ENCODE measurements at regions not wholly inside any gene's neighbourhood (a gene's known extent, or its start where the extent isn't known, plus 50 kb on each side); places are given as distances from the start of the nearest gene placed in this dataset.
A peak's percentile ranks its signal among the peaks of the same experiment; 100 is the strongest.

GRCh38 chr6:71197780-71198179 is 90.8 kb upstream of the OGFRL1 start:
- H3K36me3 Mint-ChIP-seq (ENCODE audit: low read depth) = no peaks in the 10 kb centered on the region
- H3K4me3 Mint-ChIP-seq = no peak overlapping the region
- H3K4me1 Mint-ChIP-seq = peaks cover 23% of the 10 kb centered on the region
- H3K9me3 Mint-ChIP-seq = no peaks in the 10 kb centered on the region
- no peaks in the 10 kb centered on the region for H3K27me3 Mint-ChIP-seq (ENCODE audit: low read depth)
- no peak for TF ChIP-seq CTCF (IDR thresholded peaks at IDR 0.05; ENCODE audit: unreplicated experiment in 3 of 3)
- peak overlapping the region; percentile 36 to 60 (median 40) for H3K27ac Mint-ChIP-seq

- no peaks in the 10 kb centered on the region for H3K27me3 Mint-ChIP-seq (ENCODE audit: low read depth)
- H3K4me3 Mint-ChIP-seq = no peak overlapping the region
- TF ChIP-seq CTCF (IDR thresholded peaks at IDR 0.05; ENCODE audit: unreplicated experiment in 3 of 3) = no peak
These were observed 89.7 kb upstream of the OGFRL1 start for GRCh38 chr6:71198908-71199307.

GRCh38 chr6:71199736-71200135 is 88.9 kb upstream of the OGFRL1 start:
- H3K36me3 Mint-ChIP-seq (ENCODE audit: low read depth) = peaks cover 5% of the 10 kb centered on the region
- no peaks in the 10 kb centered on the region for H3K27me3 Mint-ChIP-seq (ENCODE audit: low read depth)
- no peaks in the 10 kb centered on the region for H3K9me3 Mint-ChIP-seq
- peaks cover 38% of the 10 kb centered on the region for H3K4me1 Mint-ChIP-seq
- no peak for TF ChIP-seq CTCF (IDR thresholded peaks at IDR 0.05; ENCODE audit: unreplicated experiment in 3 of 3)
- H3K27ac Mint-ChIP-seq = no peak overlapping the region
- H3K4me3 Mint-ChIP-seq = no peak overlapping the region

More at GRCh38 chr6:71198908-71199307, 89.7 kb upstream of the OGFRL1 start:
- H3K9me3 Mint-ChIP-seq = no peaks in the 10 kb centered on the region
- peaks cover 33% of the 10 kb centered on the region for H3K4me1 Mint-ChIP-seq
- peaks cover 4% of the 10 kb centered on the region for H3K36me3 Mint-ChIP-seq (ENCODE audit: low read depth)
- H3K27ac Mint-ChIP-seq = peak overlapping the region in 2 of 3 experiments; percentile 47 to 54

- Mint-ChIP-seq H3K27me3 (ENCODE audit: low read depth) (no peaks in the 10 kb centered on the region), H3K27ac (peak overlapping the region; percentile 8 to 89 (median 48)), H3K4me1 (peaks cover 45% of the 10 kb centered on the region), H3K36me3 (ENCODE audit: low read depth) (peaks cover 5% of the 10 kb centered on the region), H3K4me3 (no peak overlapping the region), H3K9me3 (no peaks in the 10 kb centered on the region)
- no peak for TF ChIP-seq CTCF (IDR thresholded peaks at IDR 0.05; ENCODE audit: unreplicated experiment in 3 of 3)
These were observed 85.4 kb upstream of the OGFRL1 start for GRCh38 chr6:71203206-71203605.

- H3K27ac Mint-ChIP-seq = peak overlapping the region in 2 of 3 experiments; percentile 37 to 89
- no peak overlapping the region for H3K4me3 Mint-ChIP-seq
These were observed 83.9 kb upstream of the OGFRL1 start for GRCh38 chr6:71204741-71205140.

More at GRCh38 chr6:71204741-71205140, 83.9 kb upstream of the OGFRL1 start:
- H3K27me3 Mint-ChIP-seq (ENCODE audit: low read depth) = no peaks in the 10 kb centered on the region
- H3K36me3 Mint-ChIP-seq (ENCODE audit: low read depth) = peaks cover 5% of the 10 kb centered on the region
- no peak for TF ChIP-seq CTCF (IDR thresholded peaks at IDR 0.05; ENCODE audit: unreplicated experiment in 3 of 3)
- H3K4me1 Mint-ChIP-seq = peaks cover 47% of the 10 kb centered on the region
- no peaks in the 10 kb centered on the region for H3K9me3 Mint-ChIP-seq

All from nephron (organoid).